Trophoblast cell (in vitro differentiated cells and primary cell): ENCODE measurements at regions not wholly inside any gene's neighbourhood (a gene's known extent, or its start where the extent isn't known, plus 50 kb on each side); places are given as distances from the start of the nearest gene placed in this dataset.

Experiments used
- DNase-seq, 2 donors: peaks; one replicate each; pipeline ENCODE4 v3.0.0-alpha.2; 2016
- H2AFZ ChIP-seq: 2 replicates; pipeline ENCODE4 v1.6.1; 2013; ENCODE audit warnings: low read length, moderate library complexity, mild to moderate bottlenecking; ENCODE audit not compliant: insufficient read depth, poor library complexity
- H2AK5ac ChIP-seq: 2 replicates; pipeline ENCODE4 v1.6.1; 2013; ENCODE audit warnings: mild to moderate bottlenecking, low read length
- H2BK120ac ChIP-seq: 2 replicates; pipeline ENCODE4 v1.6.1; 2013; ENCODE audit warnings: low read length, mild to moderate bottlenecking, moderate library complexity; ENCODE audit not compliant: insufficient read depth, poor library complexity
- H2BK12ac ChIP-seq: 2 replicates; pipeline ENCODE4 v1.6.1; 2013; ENCODE audit warnings: mild to moderate bottlenecking, low read length, moderate library complexity
- H2BK5ac ChIP-seq: 2 replicates; pipeline ENCODE4 v1.6.1; 2013; ENCODE audit warnings: low read length, low read depth, moderate library complexity, mild to moderate bottlenecking; ENCODE audit not compliant: poor library complexity
- H3K14ac ChIP-seq: 2 replicates; pipeline ENCODE4 v1.6.1; 2013; ENCODE audit warnings: mild to moderate bottlenecking, low read length
- H3K18ac ChIP-seq: 2 replicates; pipeline ENCODE4 v1.6.1; 2013; ENCODE audit warnings: mild to moderate bottlenecking, low read length
- H3K23ac ChIP-seq: 2 replicates; pipeline ENCODE4 v1.6.1; 2013; ENCODE audit warnings: low read length
- H3K27ac ChIP-seq: 2 replicates; pipeline ENCODE4 v1.5.1; 2013; ENCODE audit warnings: low read depth, mild to moderate bottlenecking, inconsistent platforms, low read length, moderate library complexity
- H3K27me3 ChIP-seq: 2 replicates; pipeline ENCODE4 v1.6.1; 2013; ENCODE audit warnings: inconsistent platforms, mild to moderate bottlenecking, low read length, moderate library complexity; ENCODE audit not compliant: insufficient read depth
- H3K36me3 ChIP-seq, 2 experiments: 1 replicate in 1 of 2; 2 replicates in 1 of 2; pipeline ENCODE4 v1.6.1; 2013; ENCODE audit warnings: low read length in 2 of 2, mild to moderate bottlenecking in 2 of 2, moderate library complexity in 1 of 2; ENCODE audit not compliant: insufficient read depth in 2 of 2, control insufficient read depth in 1 of 2
- H3K4ac ChIP-seq: 2 replicates; pipeline ENCODE4 v1.6.1; 2013; ENCODE audit warnings: low read depth, mild to moderate bottlenecking, low read length, moderate library complexity
- H3K4me1 ChIP-seq, 2 experiments: 1 replicate in 1 of 2; 2 replicates in 1 of 2; pipeline ENCODE4 v1.6.1; 2013; ENCODE audit warnings: low read length in 2 of 2, mild to moderate bottlenecking in 2 of 2, moderate library complexity in 1 of 2; ENCODE audit not compliant: insufficient read depth in 2 of 2, control insufficient read depth in 1 of 2
- H3K4me2 ChIP-seq: 2 replicates; pipeline ENCODE4 v1.6.1; 2013; ENCODE audit warnings: inconsistent platforms, mild to moderate bottlenecking, low read length, moderate library complexity
- H3K4me3 ChIP-seq: 2 replicates; pipeline ENCODE4 v1.5.1; 2013; ENCODE audit warnings: mild to moderate bottlenecking, low read depth, low read length, inconsistent platforms
- H3K79me1 ChIP-seq: one replicate; pipeline ENCODE4 v1.6.1; 2013; ENCODE audit warnings: low read length
- H3K79me2 ChIP-seq: 2 replicates; pipeline ENCODE4 v1.6.1; 2013; ENCODE audit warnings: low read length, mild to moderate bottlenecking; ENCODE audit not compliant: control insufficient read depth, insufficient read depth, poor library complexity
- H3K9ac ChIP-seq: 2 replicates; pipeline ENCODE4 v1.6.1; 2013; ENCODE audit warnings: mild to moderate bottlenecking, low read length
- H3K9me3 ChIP-seq: 2 replicates; pipeline ENCODE4 v1.6.1; 2013; ENCODE audit warnings: low read depth, mild to moderate bottlenecking, control low read depth, inconsistent platforms, low read length; ENCODE audit not compliant: insufficient read depth
- H4K12ac ChIP-seq: 2 replicates; pipeline ENCODE4 v1.6.1; 2013; ENCODE audit warnings: low read depth, mild to moderate bottlenecking, low read length, moderate library complexity
- H4K8ac ChIP-seq: 2 replicates; pipeline ENCODE4 v1.6.1; 2013; ENCODE audit warnings: low read depth, mild to moderate bottlenecking, low read length, moderate library complexity
- H4K91ac ChIP-seq: one replicate; pipeline ENCODE4 v1.6.1; 2013; ENCODE audit warnings: low read depth, mild to moderate bottlenecking, low read length, moderate library complexity
- WGBS: extraction: QIAGEN DNeasy Blood & Tissue Kit; methylation state at CpG from one replicate; pipeline ENCODE4 v1.1.7; 2013; ENCODE audit warnings: missing lambda C conversion rate; ENCODE audit not compliant: insufficient read length, insufficient coverage; ENCODE audit errors: extremely low coverage; 5-methylcytosine and 5-hydroxymethylcytosine counted together

GRCh38 chr6:47097092-47097945 lies 55.2 kb upstream of the ADGRF1 start:
- Histone ChIP-seq H3K4me2 (no peak overlapping the region), H3K4me1 (peaks cover 18 to 25% of the 10 kb centered on the region in 2 experiments), H2BK12ac (peak overlapping the region; percentile 90), H2BK120ac (peak overlapping the region; percentile 60), H3K27ac (peak overlapping the region; percentile 36), H3K9ac (no peak overlapping the region), H3K14ac (peak overlapping the region; percentile 38), H3K4ac (peak overlapping the region; percentile 57), H4K12ac (no peak overlapping the region), H3K79me1 (peaks cover 34% of the 10 kb centered on the region), H2AFZ (no peak overlapping the region), H3K23ac (no peak overlapping the region), H3K79me2 (peaks cover 3% of the 10 kb centered on the region), H4K91ac (peak overlapping the region; percentile 66), H4K8ac (peak overlapping the region; percentile 48), H2BK5ac (peak overlapping the region; percentile 78), H3K9me3 (no peaks in the 10 kb centered on the region), H3K27me3 (no peaks in the 10 kb centered on the region), H3K18ac (no peak overlapping the region), H3K36me3 (no peaks in the 10 kb centered on the region), H3K4me3 (no peak overlapping the region), H2AK5ac (peak overlapping the region; percentile 11)
- WGBS = no CpG with 5 or more reads among the region's 8 CpGs
- peak; percentile 69 to 80 for DNase-seq

- Histone ChIP-seq H3K18ac (peak overlapping the region; percentile 25), H3K4me2 (no peak overlapping the region), H3K79me2 (peaks cover 3% of the 10 kb centered on the region), H2AFZ (no peak overlapping the region), H3K79me1 (peaks cover 35% of the 10 kb centered on the region), H2BK5ac (peak overlapping the region; percentile 34), H3K27me3 (no peaks in the 10 kb centered on the region), H3K9me3 (no peaks in the 10 kb centered on the region), H4K8ac (no peak overlapping the region), H3K23ac (no peak overlapping the region), H4K91ac (peak overlapping the region; percentile 74), H2BK12ac (peak overlapping the region; percentile 86), H3K14ac (peak overlapping the region; percentile 52), H3K27ac (peak overlapping the region; percentile 36), H2BK120ac (peak overlapping the region; percentile 60), H3K4me3 (no peak overlapping the region), H4K12ac (no peak overlapping the region), H2AK5ac (no peak overlapping the region), H3K9ac (no peak overlapping the region), H3K4me1 (peaks cover 18 to 28% of the 10 kb centered on the region in 2 experiments), H3K4ac (no peak overlapping the region), H3K36me3 (no peaks in the 10 kb centered on the region)
- no CpG with 5 or more reads among the region's 9 CpGs for WGBS
- DNase-seq = no peak
Observed at GRCh38 chr6:47096211-47096895, 54.2 kb upstream of the ADGRF1 start.

- H3K4me3 ChIP-seq = no peak overlapping the region
- WGBS = no CpG with 5 or more reads among the region's 3 CpGs
- H4K12ac ChIP-seq = no peak overlapping the region
- H3K36me3 ChIP-seq = no peaks in the 10 kb centered on the region
- no peak overlapping the region for H2BK5ac ChIP-seq
- peak overlapping the region; percentile 78 for H3K27ac ChIP-seq
- H2AFZ ChIP-seq = no peak overlapping the region
- H3K79me1 ChIP-seq = peaks cover 30% of the 10 kb centered on the region
- no peak overlapping the region for H4K8ac ChIP-seq
- no peak overlapping the region for H2AK5ac ChIP-seq
- no peaks in the 10 kb centered on the region for H3K27me3 ChIP-seq
- H3K79me2 ChIP-seq = peaks cover 3% of the 10 kb centered on the region
- peak; percentile 73 to 75 for DNase-seq
- H3K23ac ChIP-seq = no peak overlapping the region
- no peaks in the 10 kb centered on the region for H3K9me3 ChIP-seq
- H4K91ac ChIP-seq = no peak overlapping the region
- H3K18ac ChIP-seq = no peak overlapping the region
- no peak overlapping the region for H3K9ac ChIP-seq
- H3K4ac ChIP-seq = no peak overlapping the region
- no peak overlapping the region for H3K4me2 ChIP-seq
- peak overlapping the region; percentile 94 for H2BK120ac ChIP-seq
- H2BK12ac ChIP-seq = no peak overlapping the region
- H3K4me1 ChIP-seq = peaks cover 18 to 28% of the 10 kb centered on the region in 2 experiments
- H3K14ac ChIP-seq = no peak overlapping the region
Observed at GRCh38 chr6:47094241-47094925, 52.3 kb upstream of the ADGRF1 start.

- Histone ChIP-seq H4K8ac (no peak overlapping the region), H3K4me2 (no peak overlapping the region), H3K4me3 (no peak overlapping the region), H2AK5ac (no peak overlapping the region), H3K4me1 (peaks cover 18 to 26% of the 10 kb centered on the region in 2 experiments), H3K79me1 (peaks cover 30% of the 10 kb centered on the region), H3K9me3 (no peaks in the 10 kb centered on the region), H3K27me3 (no peaks in the 10 kb centered on the region), H4K91ac (no peak overlapping the region), H3K4ac (no peak overlapping the region), H2BK12ac (peak overlapping the region; percentile 61), H3K79me2 (peaks cover 3% of the 10 kb centered on the region), H3K36me3 (no peaks in the 10 kb centered on the region), H2AFZ (no peak overlapping the region), H3K14ac (no peak overlapping the region), H2BK120ac (peak overlapping the region; percentile 57), H4K12ac (no peak overlapping the region), H3K9ac (no peak overlapping the region), H2BK5ac (peak overlapping the region; percentile 83), H3K18ac (no peak overlapping the region), H3K27ac (peak overlapping the region; percentile 71), H3K23ac (no peak overlapping the region)
- WGBS = no CpG with 5 or more reads among the region's 5 CpGs
- DNase-seq = peak; percentile 90 to 97
Observed at GRCh38 chr6:47093169-47093568, 51.0 kb upstream of the ADGRF1 start.
